T-cell (primary cell): ENCODE measurements at regions not wholly inside any gene's neighbourhood (a gene's known extent, or its start where the extent isn't known, plus 50 kb on each side); places are given as distances from the start of the nearest gene placed in this dataset.
"Not testable (repeated sequence)": the region's sequence is repeated elsewhere in the genome, so short reads cannot be mapped to it uniquely, and the experiment has no call there.

Experiments used
- ATAC-seq, 4 experiments: fragments of 200-7000 bp in 3 of 4; fragments of 150-1000 bp in 1 of 4; cut with Tn5 transposase; replicated peaks in 1 of 4; 1 replicate in 3 of 4; 2 replicates in 1 of 4; pipeline ENCODE4 v1.10.0; 2021; ENCODE audit warnings: moderate library complexity in 3 of 4, mild to moderate bottlenecking in 2 of 4, moderate number of reproducible peaks in 1 of 4
- CTCF ChIA-PET, 2 donors: fragments of 300-600 bp; sonication (Branson Sonifier 250); formaldehyde crosslinking; loops; one replicate each; lab custom pipeline; 2022; ENCODE audit warnings: antibody characterized with exemption in 2 of 2; lab: Charles Lee
- POLR2A ChIA-PET, 2 donors: fragments of 300-600 bp; sonication (Branson Sonifier 250); formaldehyde crosslinking; loops; one replicate each; lab custom pipeline; 2022; ENCODE audit warnings: antibody characterized with exemption in 2 of 2; lab: Charles Lee
- DNase-seq, 35 experiments: peaks; one replicate each; pipeline versions ENCODE4 v3.0.0 to v3.0.0-alpha.2; 2013 to 2023
- H3K27ac ChIP-seq: one replicate; pipeline ENCODE4 v1.5.1; 2013; ENCODE audit warnings: low read length
- H3K27me3 ChIP-seq, 2 experiments: replicated peaks in 1 of 2; 1 replicate in 1 of 2; 2 replicates in 1 of 2; pipeline versions ENCODE4 v1.6.1 to v1.7.0; 2013; ENCODE audit warnings: low read length in 1 of 2, mixed read lengths in 1 of 2; ENCODE audit not compliant: control insufficient read depth in 2 of 2, insufficient read depth in 2 of 2; ENCODE audit errors: extremely low read depth in 1 of 2
- H3K36me3 ChIP-seq, 2 donors: 1 replicate in 1 of 2; 2 replicates in 1 of 2; pipeline versions ENCODE4 v1.6.1 to v1.7.0; 2013; ENCODE audit warnings: low read length in 1 of 2; ENCODE audit not compliant: control insufficient read depth in 2 of 2, insufficient read depth in 1 of 2; ENCODE audit errors: extremely low read depth in 1 of 2
- H3K4me1 ChIP-seq, 2 experiments: 1 replicate in 1 of 2; 2 replicates in 1 of 2; pipeline versions ENCODE4 v1.6.1 to v1.7.0; 2013; ENCODE audit warnings: low read length in 2 of 2, mixed read lengths in 1 of 2; ENCODE audit not compliant: insufficient read depth in 2 of 2, control insufficient read depth in 1 of 2; ENCODE audit errors: extremely low read depth in 1 of 2
- H3K4me3 ChIP-seq, 2 donors: 1 replicate in 1 of 2; 2 replicates in 1 of 2; pipeline versions ENCODE4 v1.5.1 to v1.7.0; 2013; ENCODE audit warnings: mild to moderate bottlenecking in 2 of 2, low read length in 1 of 2, moderate library complexity in 1 of 2; ENCODE audit not compliant: control insufficient read depth in 1 of 2; ENCODE audit errors: extremely low read depth in 1 of 2
- H3K9me3 ChIP-seq: 2 replicates; pipeline ENCODE4 v1.7.0; 2013
- H3K27ac Mint-ChIP-seq, 2 donors: one replicate each; pipeline ENCODE4 v1.8.0; 2020 to 2021; ENCODE audit warnings: mild to moderate bottlenecking in 2 of 2, mixed read lengths in 2 of 2
- H3K27me3 Mint-ChIP-seq, 2 donors: one replicate each; pipeline ENCODE4 v1.8.0; 2021 to 2022; ENCODE audit warnings: mixed read lengths in 2 of 2
- H3K36me3 Mint-ChIP-seq: one replicate; pipeline ENCODE4 v1.8.0; 2021; ENCODE audit warnings: mixed read lengths
- H3K4me1 Mint-ChIP-seq, 3 donors: one replicate each; pipeline ENCODE4 v1.8.0; 2020 to 2022; ENCODE audit warnings: mixed read lengths in 3 of 3, mild to moderate bottlenecking in 1 of 3
- H3K4me3 Mint-ChIP-seq, 3 donors: one replicate each; pipeline ENCODE4 v1.8.0; 2020 to 2022; ENCODE audit warnings: mild to moderate bottlenecking in 3 of 3, mixed read lengths in 3 of 3, moderate library complexity in 3 of 3
- H3K9me3 Mint-ChIP-seq, 3 donors: one replicate each; pipeline ENCODE4 v1.8.0; 2020 to 2022; ENCODE audit warnings: mixed read lengths in 3 of 3
- WGBS: methylation state at CpG from one replicate; pipeline ENCODE4 v1.1.5; 2013; ENCODE audit warnings: missing lambda C conversion rate; ENCODE audit not compliant: insufficient coverage; 5-methylcytosine and 5-hydroxymethylcytosine counted together

DNA sequence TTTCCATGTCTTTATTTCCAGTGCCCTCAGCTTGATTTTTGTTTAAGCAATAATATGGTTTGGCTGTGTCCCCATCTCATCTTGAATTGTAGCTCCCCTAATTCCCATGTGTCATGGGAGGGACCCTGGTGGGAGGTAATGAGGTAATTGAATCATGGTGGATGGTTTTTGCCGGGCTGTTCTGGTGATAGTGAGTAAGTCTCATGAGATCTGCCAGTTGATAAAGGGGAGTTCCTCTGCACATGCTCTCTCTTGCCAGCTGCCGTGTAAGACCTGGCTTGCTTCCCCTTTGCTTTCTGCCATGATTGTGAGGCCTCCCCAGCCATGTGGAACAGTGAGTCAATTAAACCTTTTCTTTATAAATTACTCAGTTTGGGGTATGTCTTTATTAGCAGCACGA lies 559.6 kb upstream of the ADAMTS5 start:
- no peak overlapping the region for H3K27ac Mint-ChIP-seq
- POLR2A ChIA-PET: no interaction called here

DNA sequence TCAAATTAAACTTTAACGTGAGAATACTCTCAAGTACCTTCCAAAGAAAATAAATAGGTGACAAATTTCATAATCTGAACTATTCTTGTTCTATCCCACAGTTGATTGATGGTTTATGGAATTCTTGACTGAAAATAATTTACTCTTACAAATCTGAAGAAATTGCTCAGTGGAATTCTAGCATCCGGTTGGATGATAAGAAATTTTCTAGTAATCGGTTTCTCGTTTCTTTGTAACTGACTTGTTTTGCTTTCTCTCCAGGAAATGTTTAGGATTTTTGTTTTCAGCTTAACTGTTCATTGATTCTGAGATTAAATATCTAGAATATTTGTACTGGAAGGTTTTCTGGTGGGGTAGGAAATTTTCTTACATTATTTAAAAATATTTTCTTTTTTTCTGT lies 558.9 kb upstream of the ADAMTS5 start:
- Histone ChIP-seq H3K4me3 (no peak overlapping the region), H3K27me3 (no peaks in the 10 kb centered on the region), H3K4me1 (no peaks in the 10 kb centered on the region), H3K36me3 (no peaks in the 10 kb centered on the region), H3K27ac (no peak overlapping the region), H3K9me3 (no peaks in the 10 kb centered on the region)
- H3K27me3 Mint-ChIP-seq: no peaks in the 10 kb centered on the region
- no peaks in the 10 kb centered on the region for H3K4me1 Mint-ChIP-seq
- H3K9me3 Mint-ChIP-seq: peaks cover 9 to 26% (median 14%) of the 10 kb centered on the region in 3 donors
- H3K27ac Mint-ChIP-seq: no peak overlapping the region
- no CpG with 5 or more reads among the region's 4 CpGs for whole genome bisulfite sequencing
- DNase-seq (no peak), ATAC-seq (no peak)
- CTCF ChIA-PET: no interaction called here
- no peak overlapping the region for H3K4me3 Mint-ChIP-seq
- no peaks in the 10 kb centered on the region for H3K36me3 Mint-ChIP-seq
- POLR2A ChIA-PET: no interaction called here

More for the DNA sequence above, 559.6 kb upstream of the ADAMTS5 start:
- Histone ChIP-seq H3K27ac (no peak overlapping the region), H3K4me3 (no peak overlapping the region), H3K36me3 (no peaks in the 10 kb centered on the region), H3K4me1 (no peaks in the 10 kb centered on the region), H3K27me3 (no peaks in the 10 kb centered on the region), H3K9me3 (no peaks in the 10 kb centered on the region)
- no peak for ATAC-seq
- no peaks in the 10 kb centered on the region for H3K36me3 Mint-ChIP-seq
- 80% methylated on average over 1 of the region's 3 CpGs for WGBS
- no peaks in the 10 kb centered on the region for H3K4me1 Mint-ChIP-seq
- CTCF ChIA-PET: no interaction called here
- peaks cover 8 to 24% (median 14%) of the 10 kb centered on the region in 3 donors for H3K9me3 Mint-ChIP-seq
- no peak overlapping the region for H3K4me3 Mint-ChIP-seq
- DNase-seq: no peak
- H3K27me3 Mint-ChIP-seq: no peaks in the 10 kb centered on the region

DNA sequence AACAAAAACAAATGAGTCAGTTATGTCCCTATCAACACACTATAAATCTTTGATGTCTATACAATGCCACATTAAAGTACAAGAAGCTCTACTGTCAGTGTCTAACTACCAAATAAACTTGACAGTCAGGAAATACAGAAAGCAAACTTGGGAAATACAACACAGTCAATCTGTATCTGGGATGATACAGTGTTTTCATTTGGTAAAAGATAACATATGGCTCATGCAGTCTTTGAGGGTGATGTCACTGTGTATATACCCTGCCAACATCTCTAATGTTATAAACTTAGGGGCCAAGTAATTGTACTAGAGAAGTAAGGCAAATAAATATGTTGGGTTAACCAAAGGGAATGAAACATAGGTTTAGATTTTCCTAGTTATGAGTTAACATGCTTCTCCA lies 552.5 kb upstream of the ADAMTS5 start:
- Mint-ChIP-seq H3K4me3 (no peak overlapping the region), H3K27ac (no peak overlapping the region), H3K27me3 (no peaks in the 10 kb centered on the region), H3K9me3 (peaks cover 10 to 24% (median 16%) of the 10 kb centered on the region in 3 donors), H3K4me1 (no peaks in the 10 kb centered on the region), H3K36me3 (no peaks in the 10 kb centered on the region)
- CTCF ChIA-PET: no interaction called here
- Histone ChIP-seq H3K27me3 (no peaks in the 10 kb centered on the region), H3K4me1 (no peaks in the 10 kb centered on the region), H3K9me3 (no peaks in the 10 kb centered on the region), H3K4me3 (no peak overlapping the region), H3K36me3 (no peaks in the 10 kb centered on the region), H3K27ac (no peak overlapping the region)
- POLR2A ChIA-PET: no interaction called here
- ATAC-seq: no peak
- DNase-seq: no peak

DNA sequence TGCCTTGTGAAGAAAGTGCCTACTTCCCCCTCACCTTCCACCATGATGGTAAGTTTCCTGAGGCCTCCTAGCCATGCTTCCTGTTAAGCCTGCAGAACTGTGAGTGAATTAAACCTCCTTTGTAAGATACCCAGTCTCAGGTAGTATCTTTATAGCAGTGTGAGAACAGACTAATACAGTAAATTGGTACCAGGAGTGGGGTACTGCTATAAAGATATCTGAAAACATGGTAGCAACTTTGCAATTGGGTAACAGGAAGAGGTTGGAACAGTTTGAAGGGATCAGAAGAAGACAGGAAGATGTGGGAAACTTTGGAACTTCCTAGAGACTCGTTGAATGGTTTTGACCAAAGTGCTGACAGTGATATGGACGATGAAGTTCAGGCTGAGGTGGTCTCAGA lies 550.3 kb upstream of the ADAMTS5 start:
- H3K4me1 ChIP-seq, H3K36me3 ChIP-seq, ATAC-seq, POLR2A ChIA-PET, CTCF ChIA-PET, H3K27ac ChIP-seq, H3K4me3 Mint-ChIP-seq, H3K9me3 ChIP-seq, DNase-seq, H3K27ac Mint-ChIP-seq, H3K27me3 Mint-ChIP-seq, H3K36me3 Mint-ChIP-seq, H3K27me3 ChIP-seq, H3K4me3 ChIP-seq, H3K4me1 Mint-ChIP-seq: not testable (repeated sequence)
- H3K9me3 Mint-ChIP-seq: peaks cover 10 to 23% (median 15%) of the 10 kb centered on the region in 3 donors
- 54% methylated on average over 2 of the region's 2 CpGs for WGBS

DNA sequence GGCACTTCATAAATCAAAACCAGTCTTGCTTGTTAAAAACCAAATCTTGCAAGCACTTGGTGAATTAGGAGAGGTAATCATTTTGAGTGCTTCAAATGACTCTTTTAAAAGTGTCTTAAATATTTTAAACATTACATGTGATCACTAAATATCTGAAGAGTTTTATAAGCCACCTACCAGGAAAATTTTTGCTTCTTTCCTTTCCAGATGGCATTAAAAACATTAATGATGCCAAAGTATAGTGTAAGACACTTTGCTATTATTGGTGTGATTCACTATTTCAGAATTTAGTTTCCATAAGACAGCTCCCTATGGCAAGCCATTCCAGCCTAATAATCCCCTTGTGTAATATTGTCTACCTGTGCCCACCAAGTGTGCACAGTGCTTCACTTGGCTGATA lies 548.8 kb upstream of the ADAMTS5 start:
- no peaks in the 10 kb centered on the region for H3K4me1 Mint-ChIP-seq
- no peak for ATAC-seq
- no peaks in the 10 kb centered on the region for H3K27me3 Mint-ChIP-seq

DNA sequence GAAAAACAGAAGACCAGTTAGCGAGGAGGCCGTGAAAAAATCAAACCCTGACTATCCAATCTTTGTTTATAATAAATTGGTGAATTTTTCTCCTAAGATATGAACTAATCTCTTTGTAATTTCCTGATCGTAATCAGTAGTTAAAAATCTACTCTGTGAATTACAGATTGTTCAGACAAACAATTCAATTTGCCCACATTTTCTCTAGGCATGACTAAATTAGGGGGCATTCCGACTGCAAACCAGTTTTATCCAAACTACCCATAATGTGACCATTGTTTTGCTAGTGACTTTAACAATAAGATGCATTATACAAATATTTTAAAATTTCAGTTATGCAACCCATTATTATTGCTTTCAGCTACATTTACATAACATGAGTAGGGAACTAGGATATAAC lies 546.9 kb upstream of the ADAMTS5 start:
- CTCF ChIA-PET: interaction anchor here in 1 of 2 donors (0.6 kb wide), 1 partner anchor 172 kb away, joined by 4 read pairs; no protein-coding TSS in a partner anchor
- H3K9me3 ChIP-seq: no peaks in the 10 kb centered on the region
- ATAC-seq (no peak), DNase-seq (no peak)
- no peaks in the 10 kb centered on the region for H3K27me3 Mint-ChIP-seq
- peaks cover 6 to 15% (median 10%) of the 10 kb centered on the region in 3 donors for H3K9me3 Mint-ChIP-seq
- H3K27ac ChIP-seq: no peak overlapping the region
- no peak overlapping the region for H3K27ac Mint-ChIP-seq
- H3K36me3 Mint-ChIP-seq: no peaks in the 10 kb centered on the region
- POLR2A ChIA-PET: no interaction called here
- H3K27me3 ChIP-seq: no peaks in the 10 kb centered on the region
- no peak overlapping the region for H3K4me3 ChIP-seq
- no peaks in the 10 kb centered on the region for H3K4me1 ChIP-seq
- no peak overlapping the region for H3K4me3 Mint-ChIP-seq
- H3K4me1 Mint-ChIP-seq: no peaks in the 10 kb centered on the region
- no peaks in the 10 kb centered on the region for H3K36me3 ChIP-seq
- no CpG with 5 or more reads among the region's 4 CpGs for WGBS

More for the DNA sequence above, 548.8 kb upstream of the ADAMTS5 start:
- H3K9me3 Mint-ChIP-seq: peaks cover 10 to 20% (median 12%) of the 10 kb centered on the region in 3 donors
- no peaks in the 10 kb centered on the region for H3K36me3 Mint-ChIP-seq
- H3K4me1 ChIP-seq: no peaks in the 10 kb centered on the region
- H3K4me3 Mint-ChIP-seq: no peak overlapping the region
- POLR2A ChIA-PET: no interaction called here
- H3K27ac ChIP-seq: no peak overlapping the region
- no peak for DNase-seq
- CTCF ChIA-PET: no interaction called here
- no peaks in the 10 kb centered on the region for H3K9me3 ChIP-seq
- H3K4me3 ChIP-seq: no peak overlapping the region
- no peaks in the 10 kb centered on the region for H3K27me3 ChIP-seq
- no peak overlapping the region for H3K27ac Mint-ChIP-seq
- no peaks in the 10 kb centered on the region for H3K36me3 ChIP-seq

DNA sequence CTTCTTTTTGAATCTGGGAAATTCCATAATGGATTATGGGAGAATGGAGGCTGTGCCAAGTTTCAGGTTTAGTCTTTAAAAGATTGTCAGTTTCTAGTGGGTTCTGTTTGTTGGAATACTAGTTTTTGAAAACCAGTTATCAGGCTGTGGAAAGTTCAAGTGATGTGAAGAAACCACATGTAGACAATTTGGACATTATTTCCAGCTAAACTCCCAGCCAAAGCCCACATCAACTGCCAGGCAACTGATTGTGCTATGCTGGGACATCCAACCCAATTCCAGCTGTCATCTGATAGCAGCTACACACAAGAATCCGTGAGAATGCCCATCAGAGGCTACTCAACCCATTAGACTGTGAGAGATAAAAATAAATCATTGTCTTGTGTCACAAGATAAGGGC lies 546.1 kb upstream of the ADAMTS5 start:
- no peak overlapping the region for H3K27ac Mint-ChIP-seq
- ChIA-PET POLR2A (no interaction called here), CTCF (no interaction called here)
- H3K4me1 ChIP-seq: no peaks in the 10 kb centered on the region
- H3K4me1 Mint-ChIP-seq: no peaks in the 10 kb centered on the region
- WGBS: no CpG with 5 or more reads among the region's 1 CpG
- no peak overlapping the region for H3K4me3 Mint-ChIP-seq
- no peak overlapping the region for H3K4me3 ChIP-seq
- H3K36me3 Mint-ChIP-seq: no peaks in the 10 kb centered on the region
- H3K27me3 ChIP-seq: no peaks in the 10 kb centered on the region
- no peak for DNase-seq
- ATAC-seq: no peak
- H3K9me3 ChIP-seq: no peaks in the 10 kb centered on the region
- H3K36me3 ChIP-seq: no peaks in the 10 kb centered on the region
- H3K27ac ChIP-seq: no peak overlapping the region
- peaks cover 6 to 11% (median 7%) of the 10 kb centered on the region in 3 donors for H3K9me3 Mint-ChIP-seq
- no peaks in the 10 kb centered on the region for H3K27me3 Mint-ChIP-seq
